H1 (cell line): ENCODE measurements at regions not wholly inside any gene's neighbourhood (a gene's known extent, or its start where the extent isn't known, plus 50 kb on each side); places are given as distances from the start of the nearest gene placed in this dataset.

Experiments
- CTCF ChIA-PET: fragments of 300-600 bp; sonication (Branson Sonifier 250); formaldehyde crosslinking; loops from one replicate; lab custom pipeline; 2021; ENCODE audit not compliant: partially characterized antibody; lab: Charles Lee
- POLR2A ChIA-PET: fragments of 300-600 bp; sonication (Branson Sonifier 250); formaldehyde crosslinking; loops from one replicate; lab custom pipeline; 2021; ENCODE audit warnings: inconsistent platforms; ENCODE audit not compliant: partially characterized antibody; lab: Charles Lee
- DNase-seq, 2 experiments: peaks; one replicate each; pipeline versions ENCODE4 v3.0.0 to v3.0.0-alpha.2; 2010 to 2022; ENCODE audit warnings: low spot score in 2 of 2, low read depth in 1 of 2, mixed read lengths in 1 of 2
- FAIRE-seq: peaks from 2 replicates; lab custom pipeline; 2011; peaks lifted over from hg19 to GRCh38; lab: Jason Lieb, UNC
- H2AFZ ChIP-seq: 2 replicates; pipeline ENCODE4 v1.8.1; 2012; ENCODE audit warnings: low read length, inconsistent platforms
- H2AK5ac ChIP-seq: 2 replicates; pipeline ENCODE4 v1.6.1; 2013; ENCODE audit warnings: low read depth, low read length
- H2BK120ac ChIP-seq: replicated peaks from 2 replicates; pipeline ENCODE3; 2013; ENCODE audit warnings: low read depth, low read length, inconsistent platforms
- H2BK12ac ChIP-seq: 2 replicates; pipeline ENCODE4 v1.6.1; 2013; ENCODE audit warnings: low read depth, low read length
- H2BK15ac ChIP-seq: 2 replicates; pipeline ENCODE4 v1.6.1; 2013; ENCODE audit warnings: low read length
- H2BK20ac ChIP-seq: 2 replicates; pipeline ENCODE4 v1.6.1; 2013; ENCODE audit warnings: low read length
- H2BK5ac ChIP-seq: 2 replicates; pipeline ENCODE4 v1.6.1; 2013; ENCODE audit warnings: low read depth, low read length
- H3K14ac ChIP-seq: 2 replicates; pipeline ENCODE4 v1.6.1; 2013; ENCODE audit warnings: inconsistent platforms; ENCODE audit not compliant: insufficient read length
- H3K18ac ChIP-seq: 2 replicates; pipeline ENCODE4 v1.6.1; 2013; ENCODE audit warnings: low read length; ENCODE audit errors: extremely low read depth
- H3K23ac ChIP-seq: 2 replicates; pipeline ENCODE4 v1.6.1; 2013; ENCODE audit warnings: inconsistent platforms; ENCODE audit not compliant: insufficient read length
- H3K23me2 ChIP-seq: 2 replicates; pipeline ENCODE4 v1.6.1; 2013; ENCODE audit warnings: low read depth, low read length
- H3K27ac ChIP-seq: 2 replicates; pipeline ENCODE4 v1.6.1; 2011; ENCODE audit warnings: low read depth, low read length, inconsistent platforms
- H3K27me3 ChIP-seq, 4 experiments: replicated peaks in 1 of 4; 1 replicate in 1 of 4; 2 replicates in 3 of 4; pipeline versions ENCODE4 v1.6.1 to v1.8.1; 2011 to 2013; ENCODE audit warnings: low read length in 3 of 4, mild to moderate bottlenecking in 3 of 4, inconsistent platforms in 2 of 4, mixed read lengths in 2 of 4, moderate library complexity in 1 of 4; ENCODE audit not compliant: control insufficient read depth in 3 of 4, insufficient read depth in 3 of 4; ENCODE audit errors: extremely low read depth in 1 of 4
- H3K36me3 ChIP-seq, 4 experiments: 2 replicates each; pipeline versions ENCODE4 v1.6.1 to v1.8.1; 2011 to 2013; ENCODE audit warnings: mild to moderate bottlenecking in 4 of 4, low read length in 3 of 4, moderate library complexity in 2 of 4, control low read depth in 1 of 4, inconsistent platforms in 1 of 4; ENCODE audit not compliant: insufficient read depth in 4 of 4, control insufficient read depth in 2 of 4
- H3K4ac ChIP-seq: replicated peaks from 2 replicates; pipeline ENCODE3; 2013; ENCODE audit warnings: low read length, low read depth, mixed read lengths, inconsistent platforms; ENCODE audit not compliant: insufficient read length
- H3K4me1 ChIP-seq, 4 experiments: replicated peaks in 1 of 4; 1 replicate in 1 of 4; 2 replicates in 3 of 4; pipeline versions ENCODE4 v1.6.1 to v1.8.1; 2011 to 2013; ENCODE audit warnings: low read length in 3 of 4, inconsistent platforms in 2 of 4, mixed read lengths in 1 of 4; ENCODE audit not compliant: insufficient read depth in 4 of 4, control insufficient read depth in 3 of 4
- H3K4me2 ChIP-seq, 2 experiments: 2 replicates each; pipeline versions ENCODE4 v1.6.1 to v1.8.1; 2011 to 2013; ENCODE audit warnings: low read depth in 2 of 2, low read length in 2 of 2, control low read depth in 1 of 2, inconsistent platforms in 1 of 2, mild to moderate bottlenecking in 1 of 2; ENCODE audit not compliant: insufficient read depth in 1 of 2
- H3K4me3 ChIP-seq, 4 experiments: fragments of 200-600, 300-600 bp in 1 of 4; sonication (generic), shearing (Covaris generic), sonication (Bioruptor Twin) in 1 of 4; 2 replicates each; pipeline versions ENCODE4 v1.5.1 to v1.8.1; 2011 to 2016; ENCODE audit warnings: low read length in 4 of 4, low read depth in 3 of 4, control low read depth in 2 of 4, inconsistent platforms in 2 of 4, mild to moderate bottlenecking in 2 of 4, mixed read lengths in 1 of 4, moderate library complexity in 1 of 4; ENCODE audit not compliant: insufficient read depth in 2 of 4; ENCODE audit errors: extremely low read depth in 1 of 4
- H3K56ac ChIP-seq: replicated peaks from 2 replicates; pipeline ENCODE3; 2013; ENCODE audit warnings: low read depth, mild to moderate bottlenecking, mixed read lengths, low read length, inconsistent platforms; ENCODE audit not compliant: insufficient read length
- H3K79me1 ChIP-seq: 2 replicates; pipeline ENCODE4 v1.6.1; 2013; ENCODE audit warnings: low read depth, low read length, control low read depth
- H3K79me2 ChIP-seq, 2 experiments: 2 replicates each; pipeline versions ENCODE4 v1.6.1 to v1.8.1; 2012 to 2013; ENCODE audit warnings: low read length in 2 of 2, mild to moderate bottlenecking in 2 of 2, inconsistent platforms in 1 of 2; ENCODE audit not compliant: insufficient read depth in 2 of 2, control insufficient read depth in 1 of 2
- H3K9ac ChIP-seq, 4 experiments: replicated peaks in 1 of 4; 1 replicate in 1 of 4; 2 replicates in 3 of 4; pipeline versions ENCODE4 v1.6.1 to v1.8.1; 2011 to 2013; ENCODE audit warnings: low read depth in 3 of 4, low read length in 3 of 4, control low read depth in 2 of 4, mild to moderate bottlenecking in 2 of 4, moderate library complexity in 2 of 4, inconsistent platforms in 1 of 4; ENCODE audit errors: extremely low read depth in 1 of 4
- H3K9me3 ChIP-seq, 2 experiments: 2 replicates each; pipeline versions ENCODE4 v1.6.1 to v1.8.1; 2012 to 2013; ENCODE audit warnings: mild to moderate bottlenecking in 2 of 2, moderate library complexity in 2 of 2, control low read depth in 1 of 2, inconsistent platforms in 1 of 2, low read depth in 1 of 2, low read length in 1 of 2, mixed read lengths in 1 of 2; ENCODE audit not compliant: insufficient read depth in 2 of 2
- H4K20me1 ChIP-seq, 2 experiments: replicated peaks in 1 of 2; 2 replicates each; pipeline versions ENCODE3 to v1.8.1; 2011 to 2013; ENCODE audit warnings: inconsistent platforms in 2 of 2, low read length in 2 of 2, mild to moderate bottlenecking in 1 of 2; ENCODE audit not compliant: insufficient read depth in 2 of 2, control insufficient read depth in 1 of 2
- H4K5ac ChIP-seq: 2 replicates; pipeline ENCODE4 v1.6.1; 2013; ENCODE audit warnings: low read length, low read depth, mixed read lengths, inconsistent platforms; ENCODE audit not compliant: insufficient read length
- H4K8ac ChIP-seq: 2 replicates; pipeline ENCODE4 v1.8.0; 2013; ENCODE audit warnings: mild to moderate bottlenecking, moderate library complexity, low read length, inconsistent platforms; ENCODE audit not compliant: insufficient read depth; ENCODE audit errors: extremely low read depth
- H4K91ac ChIP-seq: replicated peaks from 2 replicates; pipeline ENCODE3; 2013; ENCODE audit warnings: low read length, mixed read lengths, inconsistent platforms; ENCODE audit not compliant: insufficient read length
- BCL11A ChIP-seq, 2 experiments: IDR thresholded peaks; one replicate each; pipeline ENCODE4 v1.6.1; 2011; ENCODE audit warnings: low read depth in 2 of 2, low read length in 2 of 2, mild to moderate bottlenecking in 2 of 2
- CHD1 ChIP-seq: IDR thresholded peaks from 2 replicates; pipeline ENCODE4 v1.6.1; 2012; ENCODE audit warnings: low read depth, low read length, improper control_type of control experiment
- CHD2 ChIP-seq: IDR thresholded peaks from 2 replicates; pipeline ENCODE4 v1.6.1; 2012; ENCODE audit warnings: low read length, improper control_type of control experiment
- CREB1 ChIP-seq: IDR thresholded peaks from 2 replicates; pipeline ENCODE4 v1.6.1; 2012; ENCODE audit warnings: inconsistent platforms
- EGR1 ChIP-seq: IDR thresholded peaks from 2 replicates; pipeline ENCODE4 v1.6.1; 2011; ENCODE audit warnings: low read depth, low read length, borderline replicate concordance
- HDAC2 ChIP-seq, 2 experiments: fragments of 300-600 bp in 1 of 2; sonication (generic) in 1 of 2; IDR thresholded peaks; 2 replicates each; pipeline ENCODE4 v1.6.1; 2011 to 2012; ENCODE audit warnings: low read depth in 2 of 2, low read length in 2 of 2, mild to moderate bottlenecking in 2 of 2, moderate library complexity in 2 of 2, borderline replicate concordance in 1 of 2, inconsistent platforms in 1 of 2
- SIRT6 ChIP-seq: IDR thresholded peaks from one replicate; pipeline ENCODE4 v1.7.1; 2012; ENCODE audit warnings: low read length, inconsistent platforms
- SUZ12 ChIP-seq: fragments of 200-600 bp; sonication (generic); IDR thresholded peaks from 2 replicates; pipeline ENCODE4 v1.6.1; 2012; ENCODE audit warnings: mild to moderate bottlenecking, inconsistent platforms, low read length, moderate library complexity, mixed read lengths
- TBP ChIP-seq: IDR thresholded peaks from 2 replicates; pipeline ENCODE4 v1.6.1; 2011; ENCODE audit warnings: low read depth, low read length, improper control_type of control experiment
- TCF12 ChIP-seq: IDR thresholded peaks from 2 replicates; pipeline ENCODE4 v1.6.1; 2011; ENCODE audit warnings: low read depth, mild to moderate bottlenecking, low read length
- ZNF274 ChIP-seq: IDR thresholded peaks from 2 replicates; pipeline ENCODE4 v1.7.0; 2012; ENCODE audit warnings: low read length, borderline replicate concordance; ENCODE audit errors: extremely low read depth
- WGBS, 2 experiments: shearing (Covaris generic) in 1 of 2; methylation state at CpG; one replicate each; pipeline versions ENCODE4 v1.1.6 to v1.1.7; 2013 to 2015; ENCODE audit warnings: low lambda C conversion rate in 2 of 2, mixed read lengths in 2 of 2, inconsistent platforms in 1 of 2, low coverage in 1 of 2, missing lambda C conversion rate in 1 of 2; ENCODE audit not compliant: insufficient replicate concordance in 2 of 2, insufficient coverage in 1 of 2, insufficient read length in 1 of 2; ENCODE audit errors: extremely low coverage in 1 of 2, missing lambda C conversion rate in 1 of 2; 5-methylcytosine and 5-hydroxymethylcytosine counted together

- POLR2A ChIA-PET: no interaction called here
- TF ChIP-seq TBP (no peak), SUZ12 (no peak), TCF12 (no peak), CHD2 (no peak), BCL11A (IDR thresholded peaks at IDR 0.05; ENCODE audit: low read depth in 2 of 2, low read length in 2 of 2) (no peak), CHD1 (no peak), SIRT6 (no peak), CREB1 (no peak), ZNF274 (no peak), HDAC2 (IDR thresholded peaks at IDR 0.05; ENCODE audit: borderline replicate concordance in 1 of 2, low read depth in 2 of 2, low read length in 2 of 2) (no peak), EGR1 (no peak)
These were observed 629.7 kb upstream of the ZNF608 start for GRCh38 chr5:125376059-125376641.

More at GRCh38 chr5:125376059-125376641, 629.7 kb upstream of the ZNF608 start:
- Histone ChIP-seq H4K91ac (no peak overlapping the region), H4K8ac (no peak overlapping the region), H2AFZ (no peak overlapping the region), H3K23me2 (no peaks in the 10 kb centered on the region), H2BK120ac (no peak overlapping the region), H4K20me1 (no peaks in the 10 kb centered on the region), H3K79me2 (no peaks in the 10 kb centered on the region), H3K4me3 (no peak overlapping the region), H3K18ac (no peak overlapping the region), H2BK5ac (no peak overlapping the region), H3K9ac (no peak overlapping the region), H3K56ac (no peak overlapping the region), H2AK5ac (no peak overlapping the region), H3K9me3 (no peaks in the 10 kb centered on the region), H2BK12ac (0 out of 2 replicates have a peak overlapping the region, but pooled peaks have one; percentile 5), H3K27ac (no peak overlapping the region), H3K79me1 (no peaks in the 10 kb centered on the region), H3K4ac (no peak overlapping the region), H3K23ac (no peak overlapping the region), H3K14ac (no peak overlapping the region), H3K27me3 (no peaks in the 10 kb centered on the region), H4K5ac (no peak overlapping the region), H3K36me3 (no peaks in the 10 kb centered on the region), H3K4me2 (no peak overlapping the region), H2BK15ac (no peak overlapping the region), H2BK20ac (no peak overlapping the region), H3K4me1 (peaks cover 2 to 15% (median 9%) of the 10 kb centered on the region in 4 experiments; a peak in 4 of 7 replicates)
- CTCF ChIA-PET: no interaction called here
- FAIRE-seq: no peak
- DNase-seq: no peak
- WGBS, 2 experiments: 83 to 100% methylated on average over 4 to 12 of the region's 12 CpGs
